NCI-H1105 (cell line): ENCODE measurements at regions not wholly inside any gene's neighbourhood (a gene's known extent, or its start where the extent isn't known, plus 50 kb on each side); places are given as distances from the start of the nearest gene placed in this dataset.
"Not testable (repeated sequence)": the region's sequence is repeated elsewhere in the genome, so short reads cannot be mapped to it uniquely, and the experiment has no call there.

ENCODE experiments used
- DNase-seq: peaks from one replicate; lab custom pipeline; 2025; lab: John Stamatoyannopoulos, UW

DNA sequence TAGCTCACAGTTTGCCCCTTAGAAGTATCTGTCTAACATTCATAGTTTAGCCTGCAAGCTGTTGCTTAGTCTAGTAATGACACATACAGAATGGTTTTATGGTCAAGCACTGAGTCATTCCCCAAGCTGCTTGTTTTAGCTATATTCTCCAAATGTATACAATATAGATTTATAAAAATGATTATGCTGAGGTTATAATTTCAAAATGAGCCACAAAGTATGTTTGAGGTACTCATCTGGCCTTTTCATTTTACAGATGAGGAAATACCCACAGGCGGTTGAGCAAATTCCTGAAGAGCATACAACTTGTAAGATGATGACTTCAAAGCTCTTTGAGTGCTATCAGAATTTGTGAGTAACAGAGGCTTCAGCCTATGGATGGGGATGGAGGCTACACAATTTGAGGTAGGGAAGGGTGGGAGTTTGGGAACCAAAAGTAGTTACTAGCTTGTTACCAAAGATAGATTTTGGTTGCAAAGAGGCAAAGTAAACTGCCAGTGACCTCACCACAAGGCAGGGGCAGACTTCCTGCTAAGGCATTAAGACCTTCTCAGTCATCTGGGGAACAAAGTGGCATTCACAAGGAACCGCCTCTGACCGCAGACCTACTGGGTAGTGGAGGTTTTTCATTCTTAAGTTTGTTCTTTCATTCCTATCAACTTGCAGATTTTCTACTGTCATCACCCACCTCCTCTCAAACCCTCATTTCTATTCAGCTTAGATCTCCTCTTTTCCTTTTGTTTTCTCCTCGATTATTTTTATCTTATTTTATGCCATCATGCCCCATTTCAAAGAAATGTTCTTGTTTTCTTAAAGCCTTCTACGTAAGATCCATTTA is 257.2 kb upstream of the NECTIN3 start:
- no peak for DNase-seq

DNA sequence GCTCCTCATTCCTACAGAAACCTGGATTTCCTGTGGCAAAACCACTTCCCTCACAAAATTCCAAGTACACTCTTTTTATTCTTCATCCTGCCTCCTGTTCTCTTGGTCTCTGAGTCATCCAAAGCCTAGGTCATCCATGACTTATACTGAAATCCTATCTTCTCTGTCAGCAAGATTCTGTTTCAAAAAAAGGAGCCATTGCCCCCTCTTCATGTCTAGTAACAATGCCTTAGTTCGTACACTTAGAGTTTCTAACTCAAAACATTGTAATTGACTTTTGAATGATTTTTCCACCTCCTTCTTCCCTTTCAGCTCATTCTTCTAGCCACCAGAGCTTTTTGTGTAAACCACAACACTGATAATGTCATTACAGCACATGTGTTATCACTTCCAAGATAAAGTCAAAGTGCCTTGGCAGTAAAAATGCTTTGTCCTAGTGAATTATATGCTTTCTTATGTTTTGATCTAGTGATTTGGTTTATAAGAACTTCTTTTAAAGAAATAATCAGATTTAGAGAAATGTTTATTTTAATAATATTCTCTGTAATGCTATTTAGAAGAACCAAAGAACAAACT is 256.5 kb upstream of the NECTIN3 start:
- DNase-seq, result no peak

DNA sequence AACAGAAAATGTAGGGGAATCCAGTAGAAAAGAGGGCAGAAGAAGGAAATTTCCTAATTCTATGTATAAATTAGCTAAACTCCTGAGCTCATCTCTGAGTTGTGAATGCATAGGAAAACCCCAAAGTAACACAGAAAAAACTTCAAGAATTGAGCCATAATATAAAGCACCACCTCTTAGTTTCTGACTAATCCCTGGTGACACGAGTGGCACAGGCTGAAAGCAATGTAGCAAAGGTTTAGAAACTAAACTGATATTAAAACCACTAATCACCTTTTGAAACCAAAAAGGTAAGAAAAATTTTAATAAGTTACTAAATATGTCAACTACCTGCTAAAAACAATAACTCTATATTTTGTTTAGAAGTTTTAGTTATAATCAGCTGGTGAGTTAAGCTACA is 255.6 kb upstream of the NECTIN3 start:
- DNase-seq, result no peak

DNA sequence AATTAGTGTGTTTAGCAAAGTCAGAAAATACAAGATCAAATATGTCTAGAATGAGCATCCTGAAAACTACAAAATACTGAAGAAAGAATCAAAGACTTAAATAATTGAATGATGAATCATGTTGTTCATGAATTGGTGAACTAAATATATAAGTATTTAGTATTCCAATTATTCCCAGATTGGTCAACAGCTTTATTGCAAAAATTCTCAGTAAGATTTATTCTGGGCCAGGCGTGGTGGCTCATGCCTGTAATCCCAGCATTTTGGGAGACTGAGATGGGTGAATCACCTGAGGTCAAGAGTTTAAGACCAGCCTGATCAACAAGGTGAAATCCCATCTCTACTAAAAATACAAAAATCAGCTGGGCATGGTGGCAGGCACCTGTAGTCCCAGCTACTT is 250.0 kb upstream of the NECTIN3 start:
- no peak for DNase-seq

DNA sequence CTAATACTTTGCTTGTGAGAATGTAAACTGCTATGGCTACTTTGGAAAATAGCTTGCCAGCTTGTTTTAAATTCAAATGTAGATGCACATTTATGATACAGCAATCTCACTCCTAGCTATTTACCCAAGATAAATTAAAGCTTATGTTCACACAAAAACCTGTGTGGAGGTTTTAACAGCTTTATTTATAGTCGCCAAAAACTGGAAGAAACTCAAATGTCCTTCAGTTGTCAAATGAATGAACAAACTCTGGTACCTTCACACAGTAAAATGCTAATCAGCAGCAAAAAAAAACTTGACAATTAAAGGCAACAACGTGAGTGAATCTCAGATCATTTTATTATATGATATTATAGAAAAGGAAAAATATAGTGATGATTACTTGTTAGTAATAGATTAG is 248.6 kb upstream of the NECTIN3 start:
- no peak for DNase-seq

DNA sequence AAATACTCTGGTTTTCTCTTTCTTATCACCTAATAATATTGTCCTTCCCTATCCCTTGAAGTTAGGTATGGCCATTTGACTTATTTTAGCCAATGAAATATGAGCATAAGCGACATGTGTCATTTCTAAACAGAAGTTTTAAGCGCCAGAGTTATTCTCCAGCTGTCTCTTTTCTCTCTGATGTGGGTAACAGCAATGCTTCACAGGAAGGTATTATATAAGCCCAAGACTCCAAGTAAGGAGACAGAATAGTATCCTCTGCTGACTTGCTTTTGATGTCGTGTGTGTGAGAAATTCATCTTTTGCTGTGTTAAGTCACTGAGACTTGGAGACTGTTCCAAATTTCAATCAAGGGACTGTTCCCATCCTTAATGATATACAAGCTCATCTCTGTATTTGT is 224.6 kb upstream of the NECTIN3 start:
- DNase-seq, result no peak

DNA sequence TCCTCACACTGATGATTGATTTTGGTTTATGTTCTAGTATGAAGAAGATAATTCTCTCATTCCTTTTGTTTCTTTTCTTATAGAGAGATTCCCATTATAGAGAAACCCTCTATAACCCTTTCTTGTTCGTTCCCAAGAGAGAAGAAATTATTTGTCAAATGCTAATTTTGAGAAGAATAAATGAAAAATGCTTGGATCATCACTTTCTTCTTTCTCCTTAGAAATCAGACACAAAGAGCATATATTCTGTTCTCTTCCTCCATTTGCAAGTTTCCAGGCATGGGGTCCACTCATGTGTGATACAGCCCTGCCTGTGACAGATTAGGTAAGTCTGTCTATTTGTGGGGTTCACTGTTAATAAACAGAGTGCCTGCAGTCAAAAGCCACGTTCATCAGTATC is 222.6 kb upstream of the NECTIN3 start:
- no peak for DNase-seq

DNA sequence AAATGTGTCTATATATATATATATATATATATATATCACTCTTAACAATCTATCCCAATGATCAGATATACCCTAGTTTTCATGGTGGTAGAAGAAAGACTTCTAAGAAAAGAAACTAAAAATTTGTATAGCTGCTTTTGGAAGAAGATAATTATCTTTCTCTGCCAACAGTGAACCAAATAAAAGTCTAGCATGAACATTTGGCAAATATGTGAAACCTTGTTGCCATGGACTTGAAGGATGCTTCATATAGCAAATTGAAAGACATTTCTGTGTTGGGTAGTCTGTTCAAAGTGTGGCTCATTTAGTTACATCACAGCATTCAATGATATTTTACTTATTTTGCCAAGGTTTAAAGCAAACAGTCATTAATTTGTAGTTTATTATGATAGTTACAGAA is 219.9 kb upstream of the NECTIN3 start:
- DNase-seq, result no peak

DNA sequence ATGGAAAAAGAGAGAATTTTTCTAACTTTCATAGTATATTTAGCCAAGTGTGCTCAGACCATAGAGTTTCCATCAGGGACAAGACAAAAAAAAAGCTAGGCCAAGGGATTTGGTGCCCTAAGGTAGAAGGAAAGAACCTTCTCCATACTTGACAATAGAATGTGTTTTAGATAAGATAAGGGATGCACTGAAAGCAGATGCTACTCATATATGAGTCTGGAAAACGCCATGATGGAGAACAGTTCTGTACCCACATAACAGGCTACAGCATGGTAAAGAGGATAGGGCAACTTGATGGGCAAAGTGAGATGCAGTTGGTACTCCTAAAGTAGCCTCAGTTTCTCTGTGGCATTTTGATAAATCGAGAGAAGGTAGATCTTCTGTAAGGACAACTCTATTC is 216.4 kb upstream of the NECTIN3 start:
- DNase-seq, result no peak

DNA sequence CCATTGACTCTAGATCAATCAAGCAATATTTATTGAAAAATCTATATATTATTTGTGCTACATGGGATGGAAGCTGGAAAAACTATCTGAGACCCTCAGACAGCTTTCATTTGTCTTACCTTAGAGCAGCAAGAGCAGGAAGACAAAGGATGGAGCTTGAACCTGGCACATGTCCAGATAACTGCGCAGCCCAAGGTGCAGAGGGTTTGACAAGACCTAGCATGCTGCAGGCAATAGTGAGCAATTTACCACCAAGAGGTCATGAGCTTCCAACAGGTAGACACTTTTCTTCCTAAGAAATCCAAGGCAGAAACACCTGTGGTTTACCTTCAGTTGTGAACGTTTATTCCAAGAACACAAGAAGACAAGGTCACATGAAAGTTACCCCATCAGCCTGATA is 214.7 kb upstream of the NECTIN3 start:
- DNase-seq, result peak; percentile 4

DNA sequence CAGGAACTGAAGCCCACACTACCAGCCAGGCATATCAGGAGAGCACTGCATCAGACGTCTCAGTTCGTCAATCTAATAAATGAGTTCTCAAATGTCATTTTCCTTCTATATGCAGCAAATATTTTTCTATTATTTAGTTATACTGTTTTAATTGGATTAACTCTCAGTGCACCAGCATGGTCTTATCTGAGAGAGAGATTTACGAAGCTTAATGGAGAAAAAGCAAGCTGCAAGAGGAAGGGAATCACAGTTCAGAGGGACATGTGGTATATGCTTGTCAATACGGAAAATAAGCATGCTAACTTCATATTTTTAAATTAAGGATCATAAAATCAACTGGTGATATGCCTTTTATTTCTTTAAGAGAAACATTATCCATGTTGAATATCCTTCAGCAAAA is 213.1 kb upstream of the NECTIN3 start:
- DNase-seq, result no peak

DNA sequence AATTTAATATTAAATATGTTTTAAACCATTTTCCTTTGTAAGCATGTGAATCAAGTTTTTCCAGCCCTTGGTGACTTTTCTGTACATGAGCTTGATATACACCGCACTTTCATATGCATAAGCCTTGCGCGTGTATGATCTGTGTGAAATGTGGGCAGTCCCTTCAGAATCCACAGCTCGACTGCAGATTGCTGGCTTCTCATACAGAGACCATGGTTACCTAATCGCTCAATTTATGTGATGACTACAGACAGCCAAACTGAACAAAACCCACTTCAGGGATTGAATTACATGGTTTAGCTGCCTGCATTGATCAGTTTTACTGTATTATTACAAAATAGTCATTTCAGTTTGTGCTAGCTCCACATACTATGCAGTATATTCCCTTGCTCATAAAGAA is 212.3 kb upstream of the NECTIN3 start:
- DNase-seq, result no peak

DNA sequence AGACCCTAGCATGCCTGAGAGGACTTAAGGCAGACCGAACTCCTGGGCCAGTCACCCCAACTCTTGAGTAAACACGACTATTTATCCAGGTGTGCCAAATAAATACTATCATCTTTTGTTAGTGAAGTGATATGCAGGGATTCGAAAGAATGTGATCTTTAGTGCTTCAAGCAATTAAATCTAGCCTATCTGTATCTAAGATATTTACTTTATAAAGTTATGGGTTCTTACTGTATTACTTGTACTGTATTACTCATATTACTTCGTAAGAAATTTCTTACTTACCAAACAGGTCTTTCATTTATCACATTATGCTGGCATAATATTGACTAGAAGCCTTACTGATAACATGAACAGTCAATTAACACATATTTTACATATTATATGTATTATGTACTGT is 211.6 kb upstream of the NECTIN3 start:
- no peak for DNase-seq

DNA sequence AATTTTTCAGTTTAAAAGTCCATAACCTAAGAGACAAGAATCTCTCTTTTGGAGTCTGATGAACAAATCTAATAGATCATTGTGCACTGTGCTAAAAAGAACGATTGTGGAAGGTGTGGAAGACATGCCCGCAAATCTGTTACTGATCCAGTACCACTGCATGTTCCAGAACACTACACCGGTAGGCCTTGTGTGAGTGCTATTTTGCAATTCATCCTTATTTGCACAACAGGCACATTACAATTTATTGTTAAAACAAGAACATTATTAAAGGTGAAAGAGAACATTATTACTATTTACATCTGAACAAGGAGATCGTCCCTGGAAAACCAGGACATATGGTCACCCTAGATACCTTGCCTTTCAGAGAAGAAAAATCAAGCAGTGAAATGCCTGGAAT is 205.7 kb upstream of the NECTIN3 start:
- DNase-seq, result no peak

DNA sequence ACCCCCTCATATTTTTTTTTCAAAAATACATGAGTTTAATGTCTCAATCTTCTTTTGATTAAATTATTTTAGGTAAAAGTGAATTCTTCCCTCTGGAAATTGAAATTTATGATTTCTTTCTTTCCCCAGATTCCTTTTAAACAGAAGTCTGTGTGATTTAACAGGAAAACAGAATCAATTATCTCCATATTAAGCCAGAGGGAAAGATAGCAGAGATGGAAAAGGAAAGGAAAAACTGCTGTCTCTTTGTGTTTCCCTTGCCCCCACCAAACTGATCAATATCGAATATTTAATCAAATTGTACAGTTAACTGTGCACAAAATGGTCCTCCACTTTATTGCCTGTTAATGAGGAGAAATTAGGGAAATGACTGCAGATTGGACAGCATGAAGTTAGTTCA is 203.5 kb upstream of the NECTIN3 start:
- no peak for DNase-seq

DNA sequence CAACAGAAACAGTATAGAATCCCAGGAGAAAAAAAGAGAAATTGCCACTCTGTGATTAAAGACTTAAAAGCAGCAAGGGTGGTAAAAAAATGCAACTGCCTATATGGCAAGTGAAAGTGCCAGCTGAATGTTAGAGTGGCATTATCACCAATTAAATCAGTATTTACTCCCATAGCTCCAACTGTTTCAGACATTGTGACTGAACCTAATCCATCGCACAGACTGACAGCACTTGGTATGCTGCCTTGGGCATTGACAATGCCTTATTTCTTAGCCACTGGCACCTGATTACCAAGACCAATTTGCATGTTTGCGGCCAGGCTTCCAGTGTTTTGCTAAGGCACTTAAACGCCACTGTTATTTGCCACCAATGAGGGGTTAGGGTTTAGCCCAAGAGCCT is 201.9 kb upstream of the NECTIN3 start:
- DNase-seq, result no peak

DNA sequence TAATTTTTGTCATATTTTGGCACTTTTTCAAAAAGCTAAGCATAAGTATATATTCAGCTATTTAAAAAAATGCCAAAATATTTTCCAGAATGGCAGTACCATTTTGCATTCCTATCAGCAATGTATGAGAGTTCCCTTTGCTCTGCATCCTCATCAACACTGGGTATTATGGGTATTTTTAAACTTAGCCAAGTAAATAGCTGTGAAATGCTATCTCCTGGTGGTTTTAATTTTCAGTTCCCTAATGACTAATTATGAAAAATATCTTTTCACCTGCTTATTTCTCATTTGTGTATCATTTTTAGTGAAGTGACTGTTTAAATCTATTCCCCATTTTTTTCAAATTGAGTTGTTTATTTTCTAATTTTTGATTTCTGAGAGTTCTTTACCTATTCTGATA is 199.7 kb upstream of the NECTIN3 start:
- no peak for DNase-seq

DNA sequence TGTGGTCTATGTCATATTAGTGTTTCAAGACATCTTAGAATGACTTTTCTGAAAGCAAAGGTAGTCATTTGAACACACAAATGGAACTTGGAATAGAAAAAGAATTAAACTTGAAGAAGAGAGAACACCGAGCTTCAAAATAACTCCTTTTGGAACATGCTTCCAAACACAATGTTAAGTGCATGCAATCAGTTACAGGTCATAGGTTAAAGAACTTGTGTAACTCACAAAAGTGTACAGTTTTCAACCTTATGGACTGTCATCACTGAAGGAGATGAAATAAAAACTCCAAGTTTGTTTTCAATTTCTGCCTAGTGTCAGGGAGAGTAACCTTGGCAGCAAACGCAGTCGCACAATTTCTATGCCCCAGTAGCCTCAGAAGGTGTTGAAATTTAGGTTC is 192.9 kb upstream of the NECTIN3 start:
- no peak for DNase-seq

DNA sequence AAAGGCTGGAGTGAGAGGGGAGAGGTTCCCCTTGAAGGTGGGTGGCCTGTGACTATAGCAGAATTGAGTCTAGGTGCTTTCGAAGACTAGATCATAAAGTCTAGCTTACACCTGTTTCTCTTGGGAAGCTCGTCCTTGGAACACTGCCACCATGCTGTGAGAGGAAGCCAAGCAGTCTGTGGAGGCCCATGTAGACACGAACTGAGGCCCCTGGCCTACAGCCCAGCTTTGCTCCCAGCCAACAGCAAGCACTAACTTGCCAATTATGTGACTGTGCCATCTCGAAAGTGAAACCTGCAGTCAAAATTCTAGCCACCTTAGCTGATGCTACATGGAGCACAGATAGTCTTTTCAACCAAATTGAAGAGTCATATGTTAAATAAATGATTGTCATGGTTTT is 190.5 kb upstream of the NECTIN3 start:
- peak; percentile 90 for DNase-seq

DNA sequence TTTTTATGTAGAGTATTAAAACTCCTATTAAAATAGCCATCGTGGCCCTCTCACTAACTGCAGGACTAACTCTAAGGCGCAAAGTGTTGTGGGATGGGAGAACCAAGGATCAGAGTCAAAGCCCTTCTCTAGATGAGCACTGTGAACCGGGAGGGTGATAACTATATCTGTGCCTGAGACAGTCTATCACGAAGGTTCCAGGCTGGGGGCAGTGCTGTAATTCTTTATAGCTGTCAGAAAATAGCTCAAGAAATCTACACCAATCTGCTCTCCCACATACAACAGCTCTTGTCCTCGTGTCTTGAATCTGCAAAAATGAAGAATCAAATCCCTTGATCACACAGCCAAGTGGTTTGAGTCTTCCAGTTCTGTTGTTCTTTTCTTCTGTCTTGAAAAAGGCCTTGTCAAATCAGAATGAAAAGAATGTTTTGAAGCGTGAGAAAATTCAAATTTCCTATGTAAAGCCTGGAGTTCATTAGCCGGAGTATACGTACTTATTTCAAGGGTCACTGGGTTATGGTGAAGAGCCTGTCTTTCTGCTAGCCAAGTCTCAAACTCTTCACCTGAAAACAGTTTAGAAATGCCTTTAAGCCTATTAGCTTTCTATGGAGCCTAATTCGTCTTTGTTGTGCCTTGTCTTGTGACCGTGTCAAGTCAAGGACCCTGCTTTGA is 185.3 kb upstream of the NECTIN3 start:
- DNase-seq, result no peak

DNA sequence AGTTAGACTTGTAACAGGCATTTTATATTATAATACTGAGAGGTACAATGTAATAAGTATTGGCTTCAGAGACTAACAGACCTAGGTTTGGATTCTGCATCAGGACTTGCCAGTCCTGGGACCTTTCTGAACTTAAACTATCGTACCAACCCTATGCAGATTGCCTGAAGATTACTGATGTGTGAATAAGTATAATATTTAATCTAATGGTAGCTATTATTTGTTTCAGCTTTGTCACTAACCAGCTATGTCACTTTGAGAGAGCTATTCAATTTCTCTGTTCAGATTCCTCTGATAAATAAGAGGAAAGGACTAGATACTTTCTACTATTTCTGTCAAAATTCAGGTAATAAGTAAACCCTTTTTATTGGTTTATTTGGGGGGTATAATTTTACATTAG is 184.4 kb upstream of the NECTIN3 start:
- no peak for DNase-seq

DNA sequence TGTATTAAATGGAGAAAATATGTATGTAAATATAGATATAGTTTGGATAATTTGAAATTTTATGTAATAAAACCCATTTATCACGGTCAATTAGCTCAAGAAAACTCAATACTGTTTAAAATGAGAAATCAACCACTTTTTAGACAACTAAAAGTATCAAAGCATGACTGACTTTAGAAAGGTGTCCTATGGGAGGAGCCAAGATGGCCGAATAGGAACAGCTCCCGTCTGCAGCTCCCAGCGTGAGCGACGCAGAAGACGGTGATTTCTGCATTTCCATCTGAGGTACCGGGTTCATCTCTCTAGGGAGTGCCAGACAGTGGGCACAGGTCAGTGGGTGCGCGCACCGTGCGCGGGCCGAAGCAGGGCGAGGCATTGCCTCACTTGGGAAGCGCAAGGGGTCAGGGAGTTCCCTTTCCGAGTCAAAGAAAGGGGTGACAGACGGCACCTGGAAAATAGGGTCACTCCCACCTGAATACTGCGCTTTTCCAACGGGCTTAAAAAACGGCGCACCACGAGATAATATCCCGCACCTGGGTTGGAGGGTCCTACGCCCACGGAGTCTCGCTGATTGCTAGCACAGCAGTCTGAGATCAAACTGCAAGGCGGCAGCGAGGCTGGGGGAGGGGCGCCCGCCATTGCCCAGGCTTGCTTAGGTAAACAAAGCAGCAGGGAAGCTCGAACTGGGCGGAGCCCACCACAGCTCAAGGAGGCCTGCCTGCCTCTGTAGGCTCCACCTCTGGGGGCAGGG is 182.8 kb upstream of the NECTIN3 start:
- DNase-seq, result peak; percentile 17

DNA sequence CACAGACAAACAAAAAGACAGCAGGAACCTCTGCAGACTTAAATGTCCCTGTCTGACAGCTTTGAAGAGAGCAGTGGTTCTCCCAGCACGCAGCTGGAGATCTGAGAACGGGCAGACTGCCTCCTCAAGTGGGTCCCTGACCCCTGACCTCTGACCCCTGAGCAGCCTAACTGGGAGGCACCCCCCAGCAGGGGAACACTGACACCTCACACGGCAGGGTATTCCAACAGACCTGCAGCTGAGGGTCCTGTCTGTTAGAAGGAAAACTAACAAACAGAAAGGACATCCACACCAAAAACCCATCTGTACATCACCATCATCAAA is 182.3 kb upstream of the NECTIN3 start:
- not testable (repeated sequence) for DNase-seq
